H1 (cell line): ENCODE measurements at regions not wholly inside any gene's neighbourhood (a gene's known extent, or its start where the extent isn't known, plus 50 kb on each side); places are given as distances from the start of the nearest gene placed in this dataset.

Experiments used
- EGR1 ChIP-seq: IDR thresholded peaks from 2 replicates; pipeline ENCODE4 v1.6.1; 2011; ENCODE audit warnings: low read depth, low read length, borderline replicate concordance
- HDAC6 ChIP-seq: IDR thresholded peaks from one replicate; pipeline ENCODE4 v1.7.1; 2012; ENCODE audit warnings: low read depth, mild to moderate bottlenecking, inconsistent platforms, low read length, moderate library complexity
- POU5F1 ChIP-seq: IDR thresholded peaks from 2 replicates; pipeline ENCODE4 v1.6.1; 2011; ENCODE audit warnings: low read depth, mild to moderate bottlenecking, low read length, moderate library complexity
- RXRA ChIP-seq: IDR thresholded peaks from 2 replicates; pipeline ENCODE4 v1.6.1; 2011; ENCODE audit warnings: low read depth, mild to moderate bottlenecking, low read length, moderate library complexity; ENCODE audit not compliant: insufficient read depth
- SIN3A ChIP-seq, 2 experiments: IDR thresholded peaks in 1 of 2; conservative IDR thresholded peaks in 1 of 2; 2 replicates each; pipeline ENCODE4 v1.6.1; 2011 to 2012; ENCODE audit warnings: low read length in 2 of 2, improper control_type of control experiment in 1 of 2, low read depth in 1 of 2, mild to moderate bottlenecking in 1 of 2
- SP1 ChIP-seq: IDR thresholded peaks from 2 replicates; pipeline ENCODE4 v1.6.1; 2011; ENCODE audit warnings: low read depth, low read length
- SUZ12 ChIP-seq: fragments of 200-600 bp; sonication (generic); IDR thresholded peaks from 2 replicates; pipeline ENCODE4 v1.6.1; 2012; ENCODE audit warnings: mild to moderate bottlenecking, inconsistent platforms, low read length, moderate library complexity, mixed read lengths
- ZNF274 ChIP-seq: IDR thresholded peaks from 2 replicates; pipeline ENCODE4 v1.7.0; 2012; ENCODE audit warnings: low read length, borderline replicate concordance; ENCODE audit errors: extremely low read depth
- TF ChIP-seq, protein P1 (sequence below): fragments of 300-600 bp; sonication (generic); IDR thresholded peaks from 2 replicates; pipeline ENCODE4 v1.7.1; 2012; ENCODE audit warnings: low read length, moderate library complexity, mild to moderate bottlenecking, inconsistent platforms; ENCODE audit not compliant: insufficient replicate concordance
- TF ChIP-seq, protein P2 (sequence below), 3 experiments: IDR thresholded peaks; 1 replicate in 2 of 3; 2 replicates in 1 of 3; pipeline versions ENCODE4 v1.5.1 to v1.6.1; 2011; ENCODE audit warnings: low read length in 3 of 3, mild to moderate bottlenecking in 3 of 3, inconsistent platforms in 2 of 3, low read depth in 1 of 3, moderate library complexity in 1 of 3; ENCODE audit not compliant: insufficient read depth in 1 of 3; ENCODE audit errors: control extremely low read depth in 1 of 3

DNA sequence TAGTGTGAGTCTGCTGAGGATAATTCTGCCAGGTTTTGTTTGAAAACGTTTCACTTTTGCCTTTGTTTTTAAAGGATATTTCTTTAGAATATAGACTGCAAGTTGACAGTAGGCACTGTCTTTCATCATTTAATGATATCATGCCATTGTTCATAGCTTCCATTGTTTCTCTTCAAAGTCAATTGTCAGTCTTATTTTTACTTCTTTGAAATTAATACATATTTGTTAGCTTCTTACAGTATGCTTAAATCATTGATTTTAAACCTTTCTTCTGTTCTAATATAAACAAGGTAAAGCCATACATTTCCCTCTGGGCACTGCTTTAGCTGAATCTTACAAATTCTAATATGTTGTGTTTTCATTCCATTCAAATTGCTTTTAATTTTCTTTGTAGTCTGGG, 62.3 kb upstream of the PARVA start (continued):
- TF ChIP-seq, protein P1, sequence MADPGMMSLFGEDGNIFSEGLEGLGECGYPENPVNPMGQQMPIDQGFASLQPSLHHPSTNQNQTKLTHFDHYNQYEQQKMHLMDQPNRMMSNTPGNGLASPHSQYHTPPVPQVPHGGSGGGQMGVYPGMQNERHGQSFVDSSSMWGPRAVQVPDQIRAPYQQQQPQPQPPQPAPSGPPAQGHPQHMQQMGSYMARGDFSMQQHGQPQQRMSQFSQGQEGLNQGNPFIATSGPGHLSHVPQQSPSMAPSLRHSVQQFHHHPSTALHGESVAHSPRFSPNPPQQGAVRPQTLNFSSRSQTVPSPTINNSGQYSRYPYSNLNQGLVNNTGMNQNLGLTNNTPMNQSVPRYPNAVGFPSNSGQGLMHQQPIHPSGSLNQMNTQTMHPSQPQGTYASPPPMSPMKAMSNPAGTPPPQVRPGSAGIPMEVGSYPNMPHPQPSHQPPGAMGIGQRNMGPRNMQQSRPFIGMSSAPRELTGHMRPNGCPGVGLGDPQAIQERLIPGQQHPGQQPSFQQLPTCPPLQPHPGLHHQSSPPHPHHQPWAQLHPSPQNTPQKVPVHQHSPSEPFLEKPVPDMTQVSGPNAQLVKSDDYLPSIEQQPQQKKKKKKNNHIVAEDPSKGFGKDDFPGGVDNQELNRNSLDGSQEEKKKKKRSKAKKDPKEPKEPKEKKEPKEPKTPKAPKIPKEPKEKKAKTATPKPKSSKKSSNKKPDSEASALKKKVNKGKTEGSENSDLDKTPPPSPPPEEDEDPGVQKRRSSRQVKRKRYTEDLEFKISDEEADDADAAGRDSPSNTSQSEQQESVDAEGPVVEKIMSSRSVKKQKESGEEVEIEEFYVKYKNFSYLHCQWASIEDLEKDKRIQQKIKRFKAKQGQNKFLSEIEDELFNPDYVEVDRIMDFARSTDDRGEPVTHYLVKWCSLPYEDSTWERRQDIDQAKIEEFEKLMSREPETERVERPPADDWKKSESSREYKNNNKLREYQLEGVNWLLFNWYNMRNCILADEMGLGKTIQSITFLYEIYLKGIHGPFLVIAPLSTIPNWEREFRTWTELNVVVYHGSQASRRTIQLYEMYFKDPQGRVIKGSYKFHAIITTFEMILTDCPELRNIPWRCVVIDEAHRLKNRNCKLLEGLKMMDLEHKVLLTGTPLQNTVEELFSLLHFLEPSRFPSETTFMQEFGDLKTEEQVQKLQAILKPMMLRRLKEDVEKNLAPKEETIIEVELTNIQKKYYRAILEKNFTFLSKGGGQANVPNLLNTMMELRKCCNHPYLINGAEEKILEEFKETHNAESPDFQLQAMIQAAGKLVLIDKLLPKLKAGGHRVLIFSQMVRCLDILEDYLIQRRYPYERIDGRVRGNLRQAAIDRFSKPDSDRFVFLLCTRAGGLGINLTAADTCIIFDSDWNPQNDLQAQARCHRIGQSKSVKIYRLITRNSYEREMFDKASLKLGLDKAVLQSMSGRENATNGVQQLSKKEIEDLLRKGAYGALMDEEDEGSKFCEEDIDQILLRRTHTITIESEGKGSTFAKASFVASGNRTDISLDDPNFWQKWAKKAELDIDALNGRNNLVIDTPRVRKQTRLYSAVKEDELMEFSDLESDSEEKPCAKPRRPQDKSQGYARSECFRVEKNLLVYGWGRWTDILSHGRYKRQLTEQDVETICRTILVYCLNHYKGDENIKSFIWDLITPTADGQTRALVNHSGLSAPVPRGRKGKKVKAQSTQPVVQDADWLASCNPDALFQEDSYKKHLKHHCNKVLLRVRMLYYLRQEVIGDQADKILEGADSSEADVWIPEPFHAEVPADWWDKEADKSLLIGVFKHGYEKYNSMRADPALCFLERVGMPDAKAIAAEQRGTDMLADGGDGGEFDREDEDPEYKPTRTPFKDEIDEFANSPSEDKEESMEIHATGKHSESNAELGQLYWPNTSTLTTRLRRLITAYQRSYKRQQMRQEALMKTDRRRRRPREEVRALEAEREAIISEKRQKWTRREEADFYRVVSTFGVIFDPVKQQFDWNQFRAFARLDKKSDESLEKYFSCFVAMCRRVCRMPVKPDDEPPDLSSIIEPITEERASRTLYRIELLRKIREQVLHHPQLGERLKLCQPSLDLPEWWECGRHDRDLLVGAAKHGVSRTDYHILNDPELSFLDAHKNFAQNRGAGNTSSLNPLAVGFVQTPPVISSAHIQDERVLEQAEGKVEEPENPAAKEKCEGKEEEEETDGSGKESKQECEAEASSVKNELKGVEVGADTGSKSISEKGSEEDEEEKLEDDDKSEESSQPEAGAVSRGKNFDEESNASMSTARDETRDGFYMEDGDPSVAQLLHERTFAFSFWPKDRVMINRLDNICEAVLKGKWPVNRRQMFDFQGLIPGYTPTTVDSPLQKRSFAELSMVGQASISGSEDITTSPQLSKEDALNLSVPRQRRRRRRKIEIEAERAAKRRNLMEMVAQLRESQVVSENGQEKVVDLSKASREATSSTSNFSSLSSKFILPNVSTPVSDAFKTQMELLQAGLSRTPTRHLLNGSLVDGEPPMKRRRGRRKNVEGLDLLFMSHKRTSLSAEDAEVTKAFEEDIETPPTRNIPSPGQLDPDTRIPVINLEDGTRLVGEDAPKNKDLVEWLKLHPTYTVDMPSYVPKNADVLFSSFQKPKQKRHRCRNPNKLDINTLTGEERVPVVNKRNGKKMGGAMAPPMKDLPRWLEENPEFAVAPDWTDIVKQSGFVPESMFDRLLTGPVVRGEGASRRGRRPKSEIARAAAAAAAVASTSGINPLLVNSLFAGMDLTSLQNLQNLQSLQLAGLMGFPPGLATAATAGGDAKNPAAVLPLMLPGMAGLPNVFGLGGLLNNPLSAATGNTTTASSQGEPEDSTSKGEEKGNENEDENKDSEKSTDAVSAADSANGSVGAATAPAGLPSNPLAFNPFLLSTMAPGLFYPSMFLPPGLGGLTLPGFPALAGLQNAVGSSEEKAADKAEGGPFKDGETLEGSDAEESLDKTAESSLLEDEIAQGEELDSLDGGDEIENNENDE: no peak
- TF ChIP-seq SP1: no peak
- no peak for TF ChIP-seq EGR1
- TF ChIP-seq ZNF274: no peak
- no peak for TF ChIP-seq HDAC6
- no peak for TF ChIP-seq SUZ12
- TF ChIP-seq RXRA: no peak
- TF ChIP-seq, protein P2, sequence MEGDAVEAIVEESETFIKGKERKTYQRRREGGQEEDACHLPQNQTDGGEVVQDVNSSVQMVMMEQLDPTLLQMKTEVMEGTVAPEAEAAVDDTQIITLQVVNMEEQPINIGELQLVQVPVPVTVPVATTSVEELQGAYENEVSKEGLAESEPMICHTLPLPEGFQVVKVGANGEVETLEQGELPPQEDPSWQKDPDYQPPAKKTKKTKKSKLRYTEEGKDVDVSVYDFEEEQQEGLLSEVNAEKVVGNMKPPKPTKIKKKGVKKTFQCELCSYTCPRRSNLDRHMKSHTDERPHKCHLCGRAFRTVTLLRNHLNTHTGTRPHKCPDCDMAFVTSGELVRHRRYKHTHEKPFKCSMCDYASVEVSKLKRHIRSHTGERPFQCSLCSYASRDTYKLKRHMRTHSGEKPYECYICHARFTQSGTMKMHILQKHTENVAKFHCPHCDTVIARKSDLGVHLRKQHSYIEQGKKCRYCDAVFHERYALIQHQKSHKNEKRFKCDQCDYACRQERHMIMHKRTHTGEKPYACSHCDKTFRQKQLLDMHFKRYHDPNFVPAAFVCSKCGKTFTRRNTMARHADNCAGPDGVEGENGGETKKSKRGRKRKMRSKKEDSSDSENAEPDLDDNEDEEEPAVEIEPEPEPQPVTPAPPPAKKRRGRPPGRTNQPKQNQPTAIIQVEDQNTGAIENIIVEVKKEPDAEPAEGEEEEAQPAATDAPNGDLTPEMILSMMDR (IDR thresholded peaks at IDR 0.05; ENCODE audit: control extremely low read depth in 1 of 3, insufficient read depth in 1 of 3, low read depth in 1 of 3, low read length in 3 of 3): no peak
- no peak for TF ChIP-seq POU5F1
- TF ChIP-seq SIN3A (conservative IDR thresholded peaks at IDR 0.05 in 1 of 2, IDR thresholded peaks at IDR 0.05 in 1 of 2; ENCODE audit: low read depth in 1 of 2, low read length in 2 of 2): no peak
